Astrocyte of the cerebellum (primary cell): ENCODE measurements at regions not wholly inside any gene's neighbourhood (a gene's known extent, or its start where the extent isn't known, plus 50 kb on each side); places are given as distances from the start of the nearest gene placed in this dataset.

Experiments
- DNase-seq: peaks from one replicate; pipeline ENCODE4 v3.0.0-alpha.2; 2011; ENCODE audit warnings: low read depth
- H3K4me3 ChIP-seq: 2 replicates; pipeline ENCODE4 v1.5.1; 2011; ENCODE audit warnings: mild to moderate bottlenecking, low read depth, low read length, moderate library complexity
- CTCF ChIP-seq: IDR thresholded peaks from 2 replicates; pipeline ENCODE4 v1.5.1; 2012; ENCODE audit warnings: low read length, low read depth, moderate library complexity, mild to moderate bottlenecking; ENCODE audit errors: missing control alignments
- in situ Hi-C: cut with HindIII; loops from 2 replicates; pipeline ENCODE4 v1.10.0; 2017; ENCODE audit warnings: low sequenced_read_pairs

GRCh38 chr9:29826421-29826820 lies 2253.1 kb upstream of the C9orf72 start:
- TF ChIP-seq CTCF = no peak
- H3K4me3 ChIP-seq = no peak overlapping the region
- in situ Hi-C loops = no loop called here
- DNase-seq = no peak

- peak; percentile 42 for TF ChIP-seq CTCF
- no peak overlapping the region for H3K4me3 ChIP-seq
- in situ Hi-C loops = no loop called here
- peak; percentile 3 for DNase-seq
Measured at GRCh38 chr9:29830821-29831220, 2257.5 kb upstream of the C9orf72 start.

- H3K4me3 ChIP-seq = no peak overlapping the region
- no peak for TF ChIP-seq CTCF
- DNase-seq = no peak
- in situ Hi-C loops = no loop called here
Measured at GRCh38 chr9:29838491-29839020, 2265.3 kb upstream of the C9orf72 start.

- H3K4me3 ChIP-seq = no peak overlapping the region
- DNase-seq = no peak
- TF ChIP-seq CTCF = no peak
- in situ Hi-C loops = no loop called here
Measured at GRCh38 chr9:29844251-29844650, 2271.0 kb upstream of the C9orf72 start.

GRCh38 chr9:29850664-29851063 lies 2277.4 kb upstream of the C9orf72 start:
- TF ChIP-seq CTCF = no peak
- no peak overlapping the region for H3K4me3 ChIP-seq
- DNase-seq = no peak
- in situ Hi-C loops = no loop called here

GRCh38 chr9:29861803-29862202 lies 2288.5 kb upstream of the C9orf72 start:
- in situ Hi-C loops = no loop called here
- no peak for DNase-seq
- no peak for TF ChIP-seq CTCF
- H3K4me3 ChIP-seq = no peak overlapping the region
